AG04450 (cell line): ENCODE measurements at regions not wholly inside any gene's neighbourhood (a gene's known extent, or its start where the extent isn't known, plus 50 kb on each side); places are given as distances from the start of the nearest gene placed in this dataset.
"Not testable (repeated sequence)": the region's sequence is repeated elsewhere in the genome, so short reads cannot be mapped to it uniquely, and the experiment has no call there.

Experiments
- CTCF ChIA-PET: fragments of 300-600, 350-600 bp; formaldehyde crosslinking; extraction: SDS; loops from one replicate; lab custom pipeline; 2022; ENCODE audit warnings: antibody characterized with exemption, inconsistent platforms; lab: Charles Lee
- POLR2A ChIA-PET: fragments of 350-600 bp; formaldehyde crosslinking; extraction: SDS; loops from one replicate; lab custom pipeline; 2021; ENCODE audit warnings: antibody characterized with exemption, inconsistent platforms; lab: Yijun Ruan, JAX
- DNase-seq: peaks from one replicate; pipeline ENCODE4 v3.0.0-alpha.2; 2011; ENCODE audit warnings: low read depth, low spot score
- H3K27ac ChIP-seq: one replicate; pipeline ENCODE4 v1.5.1; 2012; ENCODE audit warnings: low read depth, low read length, control low read depth
- H3K27me3 ChIP-seq: one replicate; pipeline ENCODE4 v1.6.0; 2012; ENCODE audit warnings: low read length; ENCODE audit not compliant: control insufficient read depth, insufficient read depth
- H3K4me3 ChIP-seq: 2 replicates; pipeline ENCODE4 v1.5.1; 2011; ENCODE audit warnings: mild to moderate bottlenecking, low read depth, low read length, control low read depth
- H3K9me3 ChIP-seq: 2 replicates; pipeline ENCODE4 v1.5.1; 2012; ENCODE audit warnings: low read length; ENCODE audit not compliant: control insufficient read depth, insufficient read depth
- TF ChIP-seq, protein P1 (sequence below): IDR thresholded peaks from 2 replicates; pipeline ENCODE4 v1.5.1; 2011; ENCODE audit warnings: low read depth, low read length, control low read depth, inconsistent platforms

- TF ChIP-seq, protein P1, sequence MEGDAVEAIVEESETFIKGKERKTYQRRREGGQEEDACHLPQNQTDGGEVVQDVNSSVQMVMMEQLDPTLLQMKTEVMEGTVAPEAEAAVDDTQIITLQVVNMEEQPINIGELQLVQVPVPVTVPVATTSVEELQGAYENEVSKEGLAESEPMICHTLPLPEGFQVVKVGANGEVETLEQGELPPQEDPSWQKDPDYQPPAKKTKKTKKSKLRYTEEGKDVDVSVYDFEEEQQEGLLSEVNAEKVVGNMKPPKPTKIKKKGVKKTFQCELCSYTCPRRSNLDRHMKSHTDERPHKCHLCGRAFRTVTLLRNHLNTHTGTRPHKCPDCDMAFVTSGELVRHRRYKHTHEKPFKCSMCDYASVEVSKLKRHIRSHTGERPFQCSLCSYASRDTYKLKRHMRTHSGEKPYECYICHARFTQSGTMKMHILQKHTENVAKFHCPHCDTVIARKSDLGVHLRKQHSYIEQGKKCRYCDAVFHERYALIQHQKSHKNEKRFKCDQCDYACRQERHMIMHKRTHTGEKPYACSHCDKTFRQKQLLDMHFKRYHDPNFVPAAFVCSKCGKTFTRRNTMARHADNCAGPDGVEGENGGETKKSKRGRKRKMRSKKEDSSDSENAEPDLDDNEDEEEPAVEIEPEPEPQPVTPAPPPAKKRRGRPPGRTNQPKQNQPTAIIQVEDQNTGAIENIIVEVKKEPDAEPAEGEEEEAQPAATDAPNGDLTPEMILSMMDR, result no peak
- Histone ChIP-seq H3K9me3 (no peaks in the 10 kb centered on the region), H3K27ac (no peak overlapping the region), H3K4me3 (no peak overlapping the region), H3K27me3 (no peaks in the 10 kb centered on the region)
- no peak for DNase-seq
- POLR2A ChIA-PET, result no interaction called here
- CTCF ChIA-PET, result no interaction called here
Observed at GRCh38 chr4:133278591-133278990, 129.5 kb downstream of the PCDH10 start.

GRCh38 chr4:133277940-133278339, 128.8 kb downstream of the PCDH10 start:
- H3K27me3 ChIP-seq, DNase-seq, CTCF ChIA-PET, H3K4me3 ChIP-seq, POLR2A ChIA-PET, H3K9me3 ChIP-seq, H3K27ac ChIP-seq: not testable (repeated sequence)

- ChIA-PET POLR2A (no interaction called here), CTCF (no interaction called here)
- TF ChIP-seq, protein P1, result no peak
- no peak for DNase-seq
- Histone ChIP-seq H3K4me3 (no peak overlapping the region), H3K9me3 (no peaks in the 10 kb centered on the region), H3K27ac (no peak overlapping the region), H3K27me3 (no peaks in the 10 kb centered on the region)
Observed at GRCh38 chr4:133275246-133275645, 126.2 kb downstream of the PCDH10 start.

DNA sequence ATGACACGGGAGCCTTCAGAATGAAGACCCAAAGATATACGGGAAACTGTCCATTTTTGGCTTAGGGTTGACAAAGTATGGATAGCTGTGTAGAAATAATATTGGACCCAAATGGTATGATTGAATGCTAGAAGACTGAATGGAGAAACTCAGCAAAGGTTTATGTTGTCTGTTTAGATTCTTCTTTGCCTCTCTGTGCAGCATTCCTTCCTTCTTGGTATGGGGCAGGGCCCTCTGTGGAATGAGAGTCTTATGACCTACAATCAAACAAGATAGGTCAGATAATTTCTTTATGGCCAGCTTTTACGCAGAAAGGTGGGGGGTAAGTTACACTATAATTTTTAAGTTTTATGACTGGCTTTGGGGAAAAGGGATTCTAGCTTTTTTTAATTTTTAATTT, 124.3 kb downstream of the PCDH10 start:
- ChIA-PET CTCF (no interaction called here), POLR2A (no interaction called here)
- H3K27me3 ChIP-seq, result no peaks in the 10 kb centered on the region
- H3K4me3 ChIP-seq, result no peak overlapping the region
- TF ChIP-seq, protein P1, result no peak
- H3K9me3 ChIP-seq, result no peaks in the 10 kb centered on the region
- DNase-seq, result no peak
- no peak overlapping the region for H3K27ac ChIP-seq

DNA sequence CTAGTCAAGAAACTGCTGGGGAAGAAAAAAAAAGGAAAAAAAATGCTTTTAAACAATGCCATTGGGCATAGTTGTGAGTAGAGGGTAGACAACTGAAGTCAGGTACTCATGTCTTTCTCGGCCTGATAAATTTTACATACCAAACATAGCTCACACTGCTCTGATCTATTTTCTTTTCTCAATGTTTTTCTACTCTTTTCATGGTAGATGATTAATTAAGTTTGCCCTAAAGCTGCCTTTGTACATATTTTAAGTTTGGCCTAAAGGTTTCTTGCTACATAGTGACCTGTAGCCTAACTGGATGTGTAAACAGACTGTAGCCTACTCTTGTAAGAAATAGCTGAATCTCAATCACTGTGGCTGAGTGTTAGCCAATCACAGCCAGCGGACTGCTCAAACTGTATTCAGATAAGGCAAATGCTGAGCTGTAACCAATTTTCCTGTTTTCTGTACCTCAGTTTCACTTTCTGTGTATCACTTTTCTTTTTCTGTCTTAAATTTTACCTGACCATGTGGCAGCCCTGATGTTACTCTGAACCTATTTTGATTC, 121.0 kb downstream of the PCDH10 start:
- Histone ChIP-seq H3K27me3 (no peaks in the 10 kb centered on the region), H3K4me3 (no peak overlapping the region), H3K9me3 (no peaks in the 10 kb centered on the region), H3K27ac (no peak overlapping the region)
- no peak for DNase-seq
- CTCF ChIA-PET, result no interaction called here
- POLR2A ChIA-PET, result no interaction called here
- TF ChIP-seq, protein P1, result no peak

DNA sequence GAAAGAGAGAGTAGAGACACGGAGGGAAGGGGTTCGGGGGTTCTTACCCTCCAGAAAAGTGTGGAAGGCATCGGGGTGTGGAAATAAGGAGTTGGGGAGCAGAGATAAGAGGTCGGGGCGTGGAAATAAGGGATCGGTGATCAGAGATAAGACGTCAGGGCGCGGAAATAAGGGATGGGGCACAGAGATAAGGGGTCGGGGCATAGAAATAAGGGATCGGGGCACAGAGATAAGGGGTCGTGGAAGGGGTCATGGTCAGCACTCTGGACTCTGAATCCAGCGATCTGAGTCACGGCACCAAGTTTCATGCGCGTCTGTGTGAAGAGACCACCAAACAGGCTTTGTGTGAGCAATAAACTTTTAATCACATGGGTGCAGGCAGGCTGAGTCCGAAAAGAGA, 119.1 kb downstream of the PCDH10 start:
- Histone ChIP-seq H3K27ac (no peak overlapping the region), H3K9me3 (no peaks in the 10 kb centered on the region), H3K27me3 (no peaks in the 10 kb centered on the region), H3K4me3 (no peak overlapping the region)
- POLR2A ChIA-PET, result no interaction called here
- DNase-seq, result no peak
- TF ChIP-seq, protein P1, result no peak
- CTCF ChIA-PET, result no interaction called here

- H3K27me3 ChIP-seq, POLR2A ChIA-PET, H3K4me3 ChIP-seq, DNase-seq, CTCF ChIA-PET, H3K9me3 ChIP-seq, H3K27ac ChIP-seq: not testable (repeated sequence)
Observed at GRCh38 chr4:133267506-133267905, 118.4 kb downstream of the PCDH10 start.

- H3K27ac ChIP-seq, H3K4me3 ChIP-seq, POLR2A ChIA-PET, DNase-seq, H3K9me3 ChIP-seq, CTCF ChIA-PET, H3K27me3 ChIP-seq: not testable (repeated sequence)
Observed at GRCh38 chr4:133266966-133267365, 117.9 kb downstream of the PCDH10 start.
